ENCODE measurements at regions not wholly inside any gene's neighbourhood (a gene's known extent, or its start where the extent isn't known, plus 50 kb on each side); places are given as distances from the start of the nearest gene placed in this dataset.

DNA sequence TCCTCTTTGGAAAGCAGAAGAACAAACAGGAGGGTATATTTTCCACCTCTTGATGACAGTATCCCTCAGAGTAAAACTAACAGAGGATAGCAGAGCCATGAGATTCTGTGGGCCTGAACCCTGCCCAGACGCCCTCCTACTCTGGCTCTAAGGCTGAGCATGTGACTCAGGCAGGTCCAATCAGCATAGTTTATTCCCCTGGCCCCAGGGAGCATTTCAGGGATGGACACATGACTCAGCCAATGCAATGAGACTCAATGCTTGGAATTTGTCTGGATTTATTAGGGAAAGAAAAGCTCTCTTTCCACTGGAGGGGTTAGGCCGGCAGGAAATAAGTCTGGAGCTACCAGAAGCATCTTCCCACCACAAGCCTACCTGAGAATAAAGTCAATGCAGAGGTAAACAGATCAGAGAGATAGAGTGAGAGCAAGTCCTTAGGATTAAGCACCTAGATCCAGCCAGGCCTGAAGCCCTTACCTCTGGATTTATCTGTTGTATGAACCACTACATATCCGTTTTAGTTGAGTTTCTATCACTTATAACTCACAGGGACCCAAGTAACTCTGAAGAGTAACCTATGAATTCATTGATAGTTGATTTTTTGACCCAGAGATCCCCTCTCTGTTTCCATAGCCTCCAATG is 68.2 kb upstream of the EYA2 start:
- DNase-seq, result peak; percentile 46
- Histone ChIP-seq H3K27me3 (replicated peaks) (no peaks in the 10 kb centered on the region), H3K4me3 (ENCODE audit: low read depth, low read length) (no peak overlapping the region), H3K36me3 (replicated peaks) (no peaks in the 10 kb centered on the region), H3K27ac (no peak overlapping the region)
- in situ Hi-C loops (cut with HindIII; ENCODE audit: low pct_ligation_motif_present, low sequenced_read_pairs), result no loop called here
- TF ChIP-seq, protein P1, sequence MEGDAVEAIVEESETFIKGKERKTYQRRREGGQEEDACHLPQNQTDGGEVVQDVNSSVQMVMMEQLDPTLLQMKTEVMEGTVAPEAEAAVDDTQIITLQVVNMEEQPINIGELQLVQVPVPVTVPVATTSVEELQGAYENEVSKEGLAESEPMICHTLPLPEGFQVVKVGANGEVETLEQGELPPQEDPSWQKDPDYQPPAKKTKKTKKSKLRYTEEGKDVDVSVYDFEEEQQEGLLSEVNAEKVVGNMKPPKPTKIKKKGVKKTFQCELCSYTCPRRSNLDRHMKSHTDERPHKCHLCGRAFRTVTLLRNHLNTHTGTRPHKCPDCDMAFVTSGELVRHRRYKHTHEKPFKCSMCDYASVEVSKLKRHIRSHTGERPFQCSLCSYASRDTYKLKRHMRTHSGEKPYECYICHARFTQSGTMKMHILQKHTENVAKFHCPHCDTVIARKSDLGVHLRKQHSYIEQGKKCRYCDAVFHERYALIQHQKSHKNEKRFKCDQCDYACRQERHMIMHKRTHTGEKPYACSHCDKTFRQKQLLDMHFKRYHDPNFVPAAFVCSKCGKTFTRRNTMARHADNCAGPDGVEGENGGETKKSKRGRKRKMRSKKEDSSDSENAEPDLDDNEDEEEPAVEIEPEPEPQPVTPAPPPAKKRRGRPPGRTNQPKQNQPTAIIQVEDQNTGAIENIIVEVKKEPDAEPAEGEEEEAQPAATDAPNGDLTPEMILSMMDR (IDR thresholded peaks at IDR 0.05; ENCODE audit: low read depth, low read length, missing control alignments), result no peak

DNA sequence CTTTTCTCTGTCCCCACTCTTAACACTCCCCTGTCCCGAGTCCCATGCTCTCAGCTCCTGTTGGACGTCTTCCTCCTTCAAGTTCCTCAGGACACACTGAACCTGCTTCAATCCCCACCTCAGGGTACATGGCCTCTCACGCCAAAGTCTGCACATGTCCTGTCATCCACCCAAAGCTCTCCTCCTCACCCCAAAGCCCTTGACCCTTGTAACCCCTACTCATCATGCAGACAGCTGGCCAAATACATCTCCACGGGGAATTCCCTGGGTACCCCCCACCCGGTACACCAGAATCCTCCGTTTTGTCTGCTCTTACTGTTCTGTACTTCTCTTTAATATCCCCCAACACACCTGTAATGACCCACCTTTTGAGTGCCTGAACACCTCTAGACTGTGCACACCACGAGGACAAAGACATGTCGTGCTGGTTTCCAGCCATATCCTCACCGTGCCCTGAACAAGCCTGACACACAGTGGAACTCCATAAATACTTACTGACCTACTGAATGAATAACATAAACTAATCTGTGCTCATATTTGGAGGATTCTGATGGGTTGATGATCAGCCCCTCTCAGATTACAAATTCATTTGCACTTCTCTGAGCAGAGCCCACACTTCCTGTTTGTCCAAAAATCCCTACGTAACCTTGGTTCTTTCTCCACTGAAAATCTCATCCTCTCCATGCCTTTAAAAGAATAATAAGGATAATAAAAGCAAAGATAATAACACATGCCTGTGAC is 66.8 kb upstream of the EYA2 start:
- Histone ChIP-seq H3K27ac (no peak overlapping the region), H3K36me3 (replicated peaks) (no peaks in the 10 kb centered on the region), H3K4me3 (ENCODE audit: low read depth, low read length) (no peak overlapping the region), H3K27me3 (replicated peaks) (no peaks in the 10 kb centered on the region)
- TF ChIP-seq, protein P1 (IDR thresholded peaks at IDR 0.05; ENCODE audit: low read depth, low read length, missing control alignments), result no peak
- DNase-seq, result no peak
- in situ Hi-C loops (cut with HindIII; ENCODE audit: low pct_ligation_motif_present, low sequenced_read_pairs), result no loop called here

DNA sequence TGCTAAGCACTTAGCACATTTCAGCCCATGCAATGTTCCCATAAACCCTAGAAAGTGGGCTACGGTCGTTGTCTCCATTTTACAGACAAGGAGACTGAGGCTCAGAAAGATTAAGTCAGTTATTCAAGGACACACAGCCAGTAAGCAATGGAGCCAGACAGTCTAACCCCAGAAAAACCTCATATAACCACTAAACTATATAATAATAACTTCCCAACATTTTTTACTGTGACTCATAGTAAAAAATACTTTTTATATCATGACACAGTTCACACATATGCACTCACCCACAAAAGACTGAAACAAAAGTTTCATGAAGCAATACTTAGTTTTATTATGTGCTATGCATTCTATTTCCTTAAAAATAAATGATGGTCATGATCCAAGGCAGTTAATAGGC is 66.2 kb upstream of the EYA2 start:
- no peak overlapping the region for H3K27ac ChIP-seq
- H3K4me3 ChIP-seq (ENCODE audit: low read depth, low read length), result no peak overlapping the region
- TF ChIP-seq, protein P1 (IDR thresholded peaks at IDR 0.05; ENCODE audit: low read depth, low read length, missing control alignments), result no peak
- H3K36me3 ChIP-seq (replicated peaks), result no peaks in the 10 kb centered on the region
- in situ Hi-C loops (cut with HindIII; ENCODE audit: low pct_ligation_motif_present, low sequenced_read_pairs), result no loop called here
- H3K27me3 ChIP-seq (replicated peaks), result no peaks in the 10 kb centered on the region
- peak; percentile 57 for DNase-seq

DNA sequence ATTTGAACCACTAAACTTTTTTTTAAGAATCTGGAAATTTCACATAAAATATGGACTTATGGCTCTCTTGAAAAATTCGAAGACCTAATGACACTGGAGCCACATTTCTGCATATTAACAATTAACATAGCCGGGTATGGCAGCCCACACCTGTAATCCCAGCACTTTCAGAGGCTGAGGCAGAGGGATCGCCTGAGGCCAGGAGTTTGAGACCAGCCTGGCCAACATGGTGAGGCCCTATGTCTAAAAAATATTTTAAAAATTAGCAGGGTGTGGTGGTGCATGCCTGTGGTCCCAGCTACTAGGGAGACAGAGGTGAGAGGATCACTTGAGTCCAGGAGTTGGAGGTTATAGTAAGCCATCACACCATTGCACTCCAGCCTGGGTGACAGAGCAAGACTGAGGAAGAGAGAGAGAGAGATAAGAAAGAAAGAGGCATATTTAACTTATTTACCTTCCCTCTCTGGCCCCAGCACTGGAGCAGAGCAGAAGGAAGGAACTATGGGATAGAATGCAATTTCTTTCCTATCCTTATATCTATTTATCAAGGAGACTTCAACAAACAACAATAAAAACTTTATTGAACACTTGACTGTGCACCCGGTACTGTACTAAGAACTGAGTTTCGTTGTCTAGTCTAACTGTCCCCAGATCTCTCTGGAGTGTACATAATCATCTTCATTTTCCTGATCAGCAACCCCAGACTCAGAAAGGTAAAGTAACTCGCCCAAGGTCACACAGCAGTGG is 63.6 kb upstream of the EYA2 start:
- in situ Hi-C loops (cut with HindIII; ENCODE audit: low pct_ligation_motif_present, low sequenced_read_pairs), result no loop called here
- H3K27ac ChIP-seq, result no peak overlapping the region
- no peak for DNase-seq
- no peaks in the 10 kb centered on the region for H3K27me3 ChIP-seq (replicated peaks)
- TF ChIP-seq, protein P1 (IDR thresholded peaks at IDR 0.05; ENCODE audit: low read depth, low read length, missing control alignments), result no peak
- no peak overlapping the region for H3K4me3 ChIP-seq (ENCODE audit: low read depth, low read length)
- H3K36me3 ChIP-seq (replicated peaks), result no peaks in the 10 kb centered on the region

DNA sequence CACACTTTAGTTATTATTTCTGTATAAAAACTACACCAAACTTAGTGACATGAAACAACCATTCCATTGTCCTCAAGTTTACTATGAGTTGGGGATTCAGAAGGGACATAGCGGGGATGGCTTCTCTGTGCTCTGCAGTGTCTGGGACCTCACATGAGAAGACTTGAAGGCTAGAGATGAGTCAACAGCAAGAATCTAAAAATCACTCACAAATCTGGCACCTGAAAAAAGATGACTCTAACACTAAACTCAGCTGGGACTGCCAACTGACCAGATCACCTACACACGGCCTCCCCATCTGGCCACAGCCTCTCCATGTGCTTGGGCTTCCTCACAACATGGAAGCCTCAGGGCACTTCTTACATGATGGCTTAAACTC is 63.0 kb upstream of the EYA2 start:
- Histone ChIP-seq H3K27ac (no peak overlapping the region), H3K27me3 (replicated peaks) (no peaks in the 10 kb centered on the region), H3K36me3 (replicated peaks) (no peaks in the 10 kb centered on the region), H3K4me3 (ENCODE audit: low read depth, low read length) (no peak overlapping the region)
- in situ Hi-C loops (cut with HindIII; ENCODE audit: low pct_ligation_motif_present, low sequenced_read_pairs), result no loop called here
- DNase-seq, result no peak
- TF ChIP-seq, protein P1 (IDR thresholded peaks at IDR 0.05; ENCODE audit: low read depth, low read length, missing control alignments), result no peak
